ENCODE measurements at regions not wholly inside any gene's neighbourhood (a gene's known extent, or its start where the extent isn't known, plus 50 kb on each side); places are given as distances from the start of the nearest gene placed in this dataset.

DNA sequence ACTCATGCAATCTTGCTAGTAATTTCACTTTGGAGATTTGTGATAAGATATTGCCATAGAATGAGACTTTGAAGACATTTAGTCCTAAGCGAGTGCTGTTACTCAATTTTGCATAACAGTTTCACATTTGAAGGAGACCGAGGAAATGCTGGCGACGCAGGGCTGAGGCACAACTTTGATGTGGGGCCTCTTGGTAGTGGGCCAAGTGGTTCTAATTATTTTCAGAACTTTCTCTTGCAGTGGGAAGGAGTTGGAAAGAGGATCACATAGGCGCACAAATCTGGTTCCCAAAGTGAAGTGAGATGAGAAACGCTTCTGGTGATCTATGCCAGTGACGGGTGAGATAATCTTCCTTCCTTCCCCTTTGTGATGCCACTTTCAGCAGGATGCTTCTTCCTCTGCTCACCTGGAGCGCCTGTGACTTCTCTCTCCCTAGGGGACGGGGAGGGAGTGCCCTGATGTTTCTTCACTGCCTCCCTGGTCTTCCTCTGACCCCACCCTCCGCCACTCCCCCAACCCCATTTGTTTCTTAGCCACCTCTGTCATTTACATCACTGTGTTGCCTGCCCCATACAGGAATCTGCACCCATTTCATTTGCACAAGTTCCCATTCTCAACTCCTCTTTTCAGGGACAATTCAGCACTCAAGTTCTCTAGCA lies 138.9 kb upstream of the MID1 start:
- TF ChIP-seq EP300 (IDR thresholded peaks at IDR 0.05) (no peak), POLR2A (IDR thresholded peaks at IDR 0.05) (no peak)
- TF ChIP-seq, protein P1, sequence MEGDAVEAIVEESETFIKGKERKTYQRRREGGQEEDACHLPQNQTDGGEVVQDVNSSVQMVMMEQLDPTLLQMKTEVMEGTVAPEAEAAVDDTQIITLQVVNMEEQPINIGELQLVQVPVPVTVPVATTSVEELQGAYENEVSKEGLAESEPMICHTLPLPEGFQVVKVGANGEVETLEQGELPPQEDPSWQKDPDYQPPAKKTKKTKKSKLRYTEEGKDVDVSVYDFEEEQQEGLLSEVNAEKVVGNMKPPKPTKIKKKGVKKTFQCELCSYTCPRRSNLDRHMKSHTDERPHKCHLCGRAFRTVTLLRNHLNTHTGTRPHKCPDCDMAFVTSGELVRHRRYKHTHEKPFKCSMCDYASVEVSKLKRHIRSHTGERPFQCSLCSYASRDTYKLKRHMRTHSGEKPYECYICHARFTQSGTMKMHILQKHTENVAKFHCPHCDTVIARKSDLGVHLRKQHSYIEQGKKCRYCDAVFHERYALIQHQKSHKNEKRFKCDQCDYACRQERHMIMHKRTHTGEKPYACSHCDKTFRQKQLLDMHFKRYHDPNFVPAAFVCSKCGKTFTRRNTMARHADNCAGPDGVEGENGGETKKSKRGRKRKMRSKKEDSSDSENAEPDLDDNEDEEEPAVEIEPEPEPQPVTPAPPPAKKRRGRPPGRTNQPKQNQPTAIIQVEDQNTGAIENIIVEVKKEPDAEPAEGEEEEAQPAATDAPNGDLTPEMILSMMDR (IDR thresholded peaks at IDR 0.05), result no peak
